Keratinocyte (primary cell): ENCODE measurements at regions not wholly inside any gene's neighbourhood (a gene's known extent, or its start where the extent isn't known, plus 50 kb on each side); places are given as distances from the start of the nearest gene placed in this dataset.
"Not testable (repeated sequence)": the region's sequence is repeated elsewhere in the genome, so short reads cannot be mapped to it uniquely, and the experiment has no call there.

Source experiments
- DNase-seq: peaks from one replicate; pipeline ENCODE4 v3.0.0-alpha.2; 2011; ENCODE audit warnings: low read depth, missing footprints, low spot score
- FAIRE-seq: peaks from 2 replicates; lab custom pipeline; 2011; peaks lifted over from hg19 to GRCh38; lab: Jason Lieb, UNC
- H2AFZ ChIP-seq: 2 replicates; pipeline ENCODE4 v1.6.0; 2012; ENCODE audit warnings: low read length, control low read depth, inconsistent platforms; ENCODE audit not compliant: control insufficient read depth
- H3K27ac ChIP-seq: 2 replicates; pipeline ENCODE4 v1.5.1; 2011; ENCODE audit warnings: low read length; ENCODE audit not compliant: control insufficient read depth, insufficient read depth
- H3K27me3 ChIP-seq: 3 replicates; pipeline ENCODE4 v1.6.0; 2011; ENCODE audit warnings: low read length; ENCODE audit not compliant: control insufficient read depth, insufficient read depth; ENCODE audit errors: extremely low read depth
- H3K36me3 ChIP-seq, 2 experiments: 2 replicates in 1 of 2; 3 replicates in 1 of 2; pipeline ENCODE4 v1.5.1; 2011; ENCODE audit warnings: low read length in 2 of 2, mild to moderate bottlenecking in 1 of 2; ENCODE audit not compliant: control insufficient read depth in 2 of 2, insufficient read depth in 2 of 2; ENCODE audit errors: extremely low read depth in 1 of 2
- H3K4me1 ChIP-seq: 3 replicates; pipeline ENCODE4 v1.5.1; 2011; ENCODE audit warnings: low read length; ENCODE audit not compliant: control insufficient read depth, insufficient read depth; ENCODE audit errors: extremely low read depth
- H3K4me2 ChIP-seq: 3 replicates; pipeline ENCODE4 v1.6.0; 2011; ENCODE audit warnings: low read depth, low read length; ENCODE audit not compliant: control insufficient read depth, insufficient read depth; ENCODE audit errors: extremely low read depth
- H3K4me3 ChIP-seq, 3 experiments: fragments of 200-600 bp in 1 of 3; sonication (generic) in 1 of 3; 2 replicates in 2 of 3; 3 replicates in 1 of 3; pipeline ENCODE4 v1.5.1; 2011 to 2016; ENCODE audit warnings: low read length in 3 of 3, mild to moderate bottlenecking in 3 of 3, control low read depth in 2 of 3, inconsistent platforms in 1 of 3, low read depth in 1 of 3, mixed read lengths in 1 of 3, mixed run types in 1 of 3, moderate library complexity in 1 of 3; ENCODE audit not compliant: control insufficient read depth in 2 of 3, insufficient read depth in 2 of 3; ENCODE audit errors: extremely low read depth in 1 of 3
- H3K79me2 ChIP-seq: 2 replicates; pipeline ENCODE4 v1.6.0; 2012; ENCODE audit warnings: low read length; ENCODE audit not compliant: control insufficient read depth, insufficient read depth
- H3K9ac ChIP-seq: 3 replicates; pipeline ENCODE4 v1.6.0; 2011; ENCODE audit warnings: low read length; ENCODE audit not compliant: control insufficient read depth, insufficient read depth; ENCODE audit errors: extremely low read depth
- H3K9me1 ChIP-seq: 3 replicates; pipeline ENCODE4 v1.6.0; 2011; ENCODE audit warnings: low read length; ENCODE audit not compliant: control insufficient read depth, insufficient read depth; ENCODE audit errors: extremely low read depth
- H3K9me3 ChIP-seq: 2 replicates; pipeline ENCODE4 v1.5.1; 2012; ENCODE audit warnings: low read depth, low read length; ENCODE audit not compliant: control insufficient read depth
- H4K20me1 ChIP-seq: 3 replicates; pipeline ENCODE4 v1.6.0; 2011; ENCODE audit warnings: low read length; ENCODE audit not compliant: control insufficient read depth, insufficient read depth; ENCODE audit errors: extremely low read depth
- EZH2 ChIP-seq: IDR thresholded peaks from one replicate; pipeline ENCODE4 v1.6.1; 2012; ENCODE audit warnings: inconsistent platforms, mild to moderate bottlenecking, low read length, moderate library complexity
- dilution Hi-C: fragments of 300-500 bp; cut with MboI; formaldehyde crosslinking; loops from one replicate; pipeline ENCODE4 v1.7.0; 2020; ENCODE audit warnings: low sequenced_read_pairs; ENCODE audit not compliant: extremely low pct_ligation_motif_present
- TF ChIP-seq, protein P1 (sequence below), 3 experiments: IDR thresholded peaks in 1 of 3; conservative IDR thresholded peaks in 1 of 3; optimal IDR thresholded peaks in 1 of 3; 2 replicates in 2 of 3; 3 replicates in 1 of 3; pipeline versions ENCODE3 to v1.5.1; 2011; ENCODE audit warnings: low read length in 3 of 3, mild to moderate bottlenecking in 3 of 3, moderate library complexity in 2 of 3, control low read depth in 1 of 3, inconsistent platforms in 1 of 3; ENCODE audit not compliant: insufficient read depth in 2 of 3; ENCODE audit errors: extremely low read depth in 1 of 3

DNA sequence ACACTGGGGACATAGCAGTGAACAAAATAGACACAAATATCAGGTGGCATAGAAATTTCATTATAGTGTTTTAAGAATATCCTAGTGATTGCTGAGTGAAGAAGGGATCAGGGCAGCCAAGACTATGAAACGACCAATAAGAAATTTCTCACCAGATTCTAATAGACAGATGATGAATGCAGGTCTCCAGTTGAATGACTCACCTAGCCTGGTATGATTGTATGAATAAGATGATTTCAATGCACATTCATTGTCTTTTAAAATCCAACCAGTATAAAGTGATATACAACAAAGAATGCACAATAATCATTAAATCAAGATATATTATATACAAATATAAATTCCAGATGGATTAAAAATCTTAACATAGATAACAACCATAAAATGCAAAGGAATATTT, 124.5 kb upstream of the TENT5A start:
- Histone ChIP-seq H3K9me1 (no peaks in the 10 kb centered on the region), H3K4me3 (no peak overlapping the region), H2AFZ (no peak overlapping the region), H3K4me2 (no peak overlapping the region), H3K27me3 (no peaks in the 10 kb centered on the region), H3K4me1 (no peaks in the 10 kb centered on the region), H3K9me3 (no peaks in the 10 kb centered on the region), H4K20me1 (no peaks in the 10 kb centered on the region), H3K36me3 (no peaks in the 10 kb centered on the region), H3K79me2 (no peaks in the 10 kb centered on the region), H3K9ac (no peak overlapping the region), H3K27ac (no peak overlapping the region)
- FAIRE-seq (peak; percentile 32), DNase-seq (no peak)
- dilution Hi-C loops: no loop called here
- no peak for TF ChIP-seq EZH2
- TF ChIP-seq, protein P1, sequence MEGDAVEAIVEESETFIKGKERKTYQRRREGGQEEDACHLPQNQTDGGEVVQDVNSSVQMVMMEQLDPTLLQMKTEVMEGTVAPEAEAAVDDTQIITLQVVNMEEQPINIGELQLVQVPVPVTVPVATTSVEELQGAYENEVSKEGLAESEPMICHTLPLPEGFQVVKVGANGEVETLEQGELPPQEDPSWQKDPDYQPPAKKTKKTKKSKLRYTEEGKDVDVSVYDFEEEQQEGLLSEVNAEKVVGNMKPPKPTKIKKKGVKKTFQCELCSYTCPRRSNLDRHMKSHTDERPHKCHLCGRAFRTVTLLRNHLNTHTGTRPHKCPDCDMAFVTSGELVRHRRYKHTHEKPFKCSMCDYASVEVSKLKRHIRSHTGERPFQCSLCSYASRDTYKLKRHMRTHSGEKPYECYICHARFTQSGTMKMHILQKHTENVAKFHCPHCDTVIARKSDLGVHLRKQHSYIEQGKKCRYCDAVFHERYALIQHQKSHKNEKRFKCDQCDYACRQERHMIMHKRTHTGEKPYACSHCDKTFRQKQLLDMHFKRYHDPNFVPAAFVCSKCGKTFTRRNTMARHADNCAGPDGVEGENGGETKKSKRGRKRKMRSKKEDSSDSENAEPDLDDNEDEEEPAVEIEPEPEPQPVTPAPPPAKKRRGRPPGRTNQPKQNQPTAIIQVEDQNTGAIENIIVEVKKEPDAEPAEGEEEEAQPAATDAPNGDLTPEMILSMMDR (optimal IDR thresholded peaks at IDR 0.05 in 1 of 3, IDR thresholded peaks at IDR 0.05 in 1 of 3, conservative IDR thresholded peaks at IDR 0.05 in 1 of 3; ENCODE audit: extremely low read depth in 1 of 3, insufficient read depth in 2 of 3, low read length in 3 of 3): no peak

- dilution Hi-C loops: no loop called here
- Histone ChIP-seq H2AFZ (no peak overlapping the region), H3K27me3 (no peaks in the 10 kb centered on the region), H3K4me2 (no peak overlapping the region), H3K9ac (no peak overlapping the region), H3K9me3 (no peaks in the 10 kb centered on the region), H3K9me1 (no peaks in the 10 kb centered on the region), H4K20me1 (no peaks in the 10 kb centered on the region), H3K36me3 (no peaks in the 10 kb centered on the region), H3K79me2 (no peaks in the 10 kb centered on the region), H3K4me3 (no peak overlapping the region), H3K27ac (no peak overlapping the region), H3K4me1 (no peaks in the 10 kb centered on the region)
- no peak for TF ChIP-seq EZH2
- TF ChIP-seq, protein P1 (optimal IDR thresholded peaks at IDR 0.05 in 1 of 3, IDR thresholded peaks at IDR 0.05 in 1 of 3, conservative IDR thresholded peaks at IDR 0.05 in 1 of 3; ENCODE audit: extremely low read depth in 1 of 3, insufficient read depth in 2 of 3, low read length in 3 of 3): no peak
- DNase-seq: no peak
- no peak for FAIRE-seq
Observed at GRCh38 chr6:81875782-81876293, 123.4 kb upstream of the TENT5A start.

DNA sequence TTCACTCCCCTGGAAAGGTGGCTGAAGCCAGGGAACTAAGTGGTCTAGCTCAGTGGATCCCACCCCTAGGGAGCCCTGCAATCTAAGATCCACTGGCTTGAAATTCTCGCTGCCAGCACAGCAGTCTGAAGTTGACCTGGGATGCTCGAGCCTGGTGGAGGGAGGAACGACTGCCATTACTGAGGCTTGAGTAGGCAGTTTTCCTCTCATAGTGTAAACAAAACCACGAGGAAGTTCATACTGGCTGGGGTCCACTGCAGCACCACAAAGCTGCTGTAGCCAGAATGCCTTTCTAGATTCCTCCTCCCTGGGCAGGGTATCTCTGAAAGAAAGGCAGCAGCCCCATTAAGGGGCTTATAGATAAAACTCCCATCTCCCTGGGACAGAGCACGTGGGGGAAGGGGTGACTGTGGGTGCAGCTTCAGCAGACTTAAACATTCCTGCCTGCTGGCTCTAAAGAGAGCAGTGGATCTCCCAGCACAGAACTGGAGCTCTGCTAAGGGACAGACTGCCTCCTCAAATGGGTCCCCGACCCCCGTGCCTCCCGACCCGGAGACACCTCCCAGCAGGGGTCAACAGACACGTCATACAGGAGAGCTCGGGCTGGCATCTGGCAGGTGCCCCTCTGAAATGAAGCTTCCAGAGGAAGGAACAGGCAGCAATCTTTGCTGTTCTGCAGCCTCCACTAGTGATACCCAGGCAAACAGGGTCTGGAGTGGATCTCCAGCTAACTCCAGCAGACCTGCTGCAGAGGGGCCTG, 117.4 kb upstream of the TENT5A start:
- H3K4me3 ChIP-seq, H3K79me2 ChIP-seq, H3K27ac ChIP-seq, H3K36me3 ChIP-seq, H4K20me1 ChIP-seq, H3K4me1 ChIP-seq, H3K9me1 ChIP-seq, FAIRE-seq, H3K9me3 ChIP-seq, H3K4me2 ChIP-seq, H2AFZ ChIP-seq, dilution Hi-C loops, H3K27me3 ChIP-seq, H3K9ac ChIP-seq, DNase-seq: not testable (repeated sequence)
